NCI-H524 (cell line): ENCODE measurements at regions not wholly inside any gene's neighbourhood (a gene's known extent, or its start where the extent isn't known, plus 50 kb on each side); places are given as distances from the start of the nearest gene placed in this dataset.
A peak's percentile ranks its signal among the peaks of the same experiment; 100 is the strongest.

Source experiments
- DNase-seq, 2 experiments: peaks; one replicate each; lab custom pipeline; 2025; lab: John Stamatoyannopoulos, UW

DNA sequence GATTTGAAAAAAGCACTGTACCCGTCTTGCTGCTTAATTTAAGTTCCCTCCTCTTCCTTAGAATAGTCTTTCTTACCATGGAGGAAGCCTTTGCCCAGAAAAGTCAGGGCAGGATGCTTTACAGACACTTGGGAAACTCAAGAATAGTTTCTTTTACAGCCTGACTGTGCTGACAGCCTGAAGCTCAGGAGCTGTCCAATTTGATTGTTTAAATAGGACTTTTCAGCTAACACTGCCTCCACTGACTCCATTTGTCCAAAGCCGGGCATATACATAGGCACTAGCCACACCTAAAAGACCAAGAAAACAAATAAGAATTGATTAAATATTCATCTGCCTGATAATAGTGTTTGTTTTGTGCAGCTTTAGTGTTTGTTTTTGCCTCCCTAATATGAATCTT is 110.9 kb upstream of the L3MBTL4 start:
- DNase-seq: no peak

DNA sequence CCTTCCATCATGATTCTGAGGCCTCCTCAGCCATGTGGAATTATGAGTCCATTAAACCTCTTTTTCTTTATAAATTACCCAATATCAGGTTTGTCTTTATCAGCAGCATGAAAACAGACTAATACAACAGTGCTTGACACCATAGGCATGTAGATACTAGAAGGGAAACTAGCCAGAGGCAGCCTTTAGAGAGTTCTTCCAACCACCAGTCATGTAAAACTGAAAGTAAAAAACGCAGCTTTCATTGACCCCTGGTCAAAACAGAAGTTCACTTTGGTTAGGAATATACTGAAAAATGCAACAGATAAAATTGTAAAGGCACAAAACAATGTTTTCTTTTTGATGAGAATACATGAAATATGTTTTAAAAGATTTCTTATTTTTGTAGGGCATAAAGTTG is 122.8 kb upstream of the L3MBTL4 start:
- no peak for DNase-seq

DNA sequence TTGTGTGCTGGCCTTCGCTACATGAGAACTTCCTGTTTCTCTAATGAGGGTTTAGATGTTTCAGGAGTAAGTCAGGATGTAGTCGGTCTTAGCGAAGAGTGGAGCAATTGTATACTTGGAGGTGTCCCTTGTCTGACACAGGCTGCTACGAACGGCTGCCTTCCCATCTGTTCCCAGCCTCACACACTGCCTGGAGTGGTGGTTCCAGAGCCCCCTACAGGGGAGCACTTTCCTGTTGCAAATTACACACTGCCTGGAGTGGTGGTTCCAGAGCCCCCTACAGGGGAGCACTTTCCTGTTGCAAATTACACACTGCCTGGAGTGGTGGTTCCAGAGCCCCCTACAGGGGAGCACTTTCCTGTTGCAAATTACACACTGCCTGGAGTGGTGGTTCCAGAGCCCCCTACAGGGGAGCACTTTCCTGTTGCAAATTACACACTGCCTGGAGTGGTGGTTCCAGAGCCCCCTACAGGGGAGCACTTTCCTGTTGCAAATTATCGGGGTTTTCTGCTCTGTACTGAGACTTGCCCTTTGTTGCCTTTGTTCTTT is 126.5 kb upstream of the L3MBTL4 start:
- DNase-seq: peak; percentile 22 to 49

DNA sequence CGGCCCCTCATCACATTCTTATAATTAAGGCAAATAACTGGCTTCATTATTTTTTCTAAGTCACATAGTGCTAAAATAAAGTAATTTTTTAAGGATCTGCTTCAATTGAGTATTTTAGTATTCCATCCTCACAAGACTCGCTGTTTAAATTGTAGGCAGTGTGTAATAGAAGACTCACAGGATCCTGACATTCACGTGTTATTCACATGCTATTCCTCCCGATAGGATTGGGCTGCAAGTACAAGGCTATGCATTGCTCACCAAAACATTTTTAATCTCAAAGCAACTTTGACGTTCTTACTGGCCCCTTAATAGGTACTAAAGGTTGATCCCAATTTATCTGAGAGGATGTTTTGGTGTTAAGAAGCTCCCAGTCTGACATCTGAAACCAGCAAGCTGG is 127.6 kb upstream of the L3MBTL4 start:
- DNase-seq: peak in 1 of 2 experiments; percentile 57

DNA sequence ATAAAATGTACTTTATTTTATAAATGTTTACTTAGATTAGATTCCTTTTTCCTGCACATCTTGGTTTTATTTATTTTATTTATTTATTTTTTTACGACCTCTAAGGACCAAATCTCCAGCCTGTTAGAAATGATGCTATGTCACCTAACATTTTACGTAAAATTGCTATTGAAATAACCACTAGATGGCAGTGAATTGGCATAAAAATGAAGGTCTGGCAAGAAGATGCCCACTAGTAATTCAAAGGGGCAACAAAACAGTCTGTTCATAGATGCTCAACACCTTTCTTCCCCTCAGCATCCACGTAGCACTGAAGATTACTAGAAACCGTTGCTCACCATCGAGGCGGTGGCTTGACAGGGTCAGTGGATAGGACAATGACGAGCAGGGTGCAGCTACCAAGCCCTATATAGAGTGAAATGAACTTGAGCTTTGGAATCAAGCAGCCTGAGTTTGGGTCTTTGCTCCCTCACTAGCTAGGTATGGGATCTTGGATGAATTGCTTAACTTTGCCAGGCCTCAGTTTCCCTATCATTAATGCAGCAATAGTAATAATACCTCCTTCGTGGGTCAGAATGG is 128.7 kb upstream of the L3MBTL4 start:
- DNase-seq: peak in 1 of 2 experiments; percentile 60

DNA sequence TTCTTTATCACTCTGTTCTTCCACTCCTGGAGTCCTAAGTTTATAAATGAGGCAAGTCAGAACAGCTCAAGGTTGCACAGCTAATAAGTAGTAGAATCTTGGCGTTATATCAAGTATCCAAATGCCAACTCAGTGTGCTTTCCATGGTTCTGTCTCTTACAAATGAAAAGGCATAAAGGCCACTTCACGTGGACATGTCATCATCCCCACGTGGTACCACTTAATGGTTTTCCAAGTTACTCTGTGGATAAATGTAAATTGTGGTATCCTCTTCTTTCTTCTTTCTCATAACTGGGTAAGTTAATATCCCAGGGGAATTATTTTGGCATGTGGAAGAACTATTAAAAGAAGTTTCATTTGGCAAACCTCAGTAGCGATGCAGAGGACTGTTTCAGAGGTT is 131.5 kb upstream of the L3MBTL4 start:
- no peak for DNase-seq

DNA sequence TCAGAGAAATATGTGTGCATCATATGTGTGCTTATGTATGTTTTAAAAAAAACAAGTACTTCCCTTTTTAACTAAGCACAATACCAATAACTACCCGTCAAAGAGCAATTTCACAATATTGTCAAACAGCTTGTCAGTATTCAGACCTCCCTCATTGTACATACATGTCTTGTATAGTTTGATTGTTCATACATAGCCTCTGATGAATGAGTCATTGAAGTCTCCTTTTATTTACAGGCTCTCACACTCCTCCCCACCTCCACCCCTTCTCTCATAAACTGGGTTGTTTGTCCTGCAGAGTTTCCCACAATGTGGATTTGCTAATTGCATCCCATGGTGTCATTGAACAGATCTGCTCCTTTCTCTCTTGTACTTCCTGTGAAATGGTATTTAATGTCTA is 132.8 kb upstream of the L3MBTL4 start:
- no peak for DNase-seq

DNA sequence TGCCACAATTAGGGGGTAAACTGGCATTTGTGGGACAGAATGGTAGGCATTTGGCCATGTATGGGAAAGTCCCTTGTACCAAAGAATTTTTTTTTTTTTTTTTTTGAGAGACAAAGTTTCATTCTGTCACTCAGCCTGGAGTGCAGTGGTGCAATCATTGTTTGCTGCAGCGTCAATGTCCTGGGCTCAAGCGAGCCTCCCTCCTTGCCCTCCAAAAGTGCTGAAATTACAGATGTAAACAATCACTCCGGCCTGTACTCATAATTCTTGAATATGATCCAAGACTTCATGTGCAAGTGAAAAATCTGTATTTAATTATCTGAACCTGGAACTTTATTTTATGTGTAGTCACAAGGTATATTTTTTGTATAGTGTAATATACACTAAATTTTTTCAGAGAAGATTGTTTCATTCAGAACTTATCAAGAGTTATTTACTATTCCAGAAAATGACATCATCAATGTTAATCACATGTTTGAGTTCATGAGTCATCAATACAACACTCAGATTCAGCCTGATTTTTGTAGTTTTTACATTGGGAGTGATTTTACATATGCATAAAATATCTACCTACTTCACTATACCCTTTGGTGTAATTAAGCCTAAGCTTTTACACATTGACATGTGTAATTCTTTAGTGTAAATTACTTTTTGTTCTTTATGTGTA is 138.7 kb upstream of the L3MBTL4 start:
- no peak for DNase-seq

DNA sequence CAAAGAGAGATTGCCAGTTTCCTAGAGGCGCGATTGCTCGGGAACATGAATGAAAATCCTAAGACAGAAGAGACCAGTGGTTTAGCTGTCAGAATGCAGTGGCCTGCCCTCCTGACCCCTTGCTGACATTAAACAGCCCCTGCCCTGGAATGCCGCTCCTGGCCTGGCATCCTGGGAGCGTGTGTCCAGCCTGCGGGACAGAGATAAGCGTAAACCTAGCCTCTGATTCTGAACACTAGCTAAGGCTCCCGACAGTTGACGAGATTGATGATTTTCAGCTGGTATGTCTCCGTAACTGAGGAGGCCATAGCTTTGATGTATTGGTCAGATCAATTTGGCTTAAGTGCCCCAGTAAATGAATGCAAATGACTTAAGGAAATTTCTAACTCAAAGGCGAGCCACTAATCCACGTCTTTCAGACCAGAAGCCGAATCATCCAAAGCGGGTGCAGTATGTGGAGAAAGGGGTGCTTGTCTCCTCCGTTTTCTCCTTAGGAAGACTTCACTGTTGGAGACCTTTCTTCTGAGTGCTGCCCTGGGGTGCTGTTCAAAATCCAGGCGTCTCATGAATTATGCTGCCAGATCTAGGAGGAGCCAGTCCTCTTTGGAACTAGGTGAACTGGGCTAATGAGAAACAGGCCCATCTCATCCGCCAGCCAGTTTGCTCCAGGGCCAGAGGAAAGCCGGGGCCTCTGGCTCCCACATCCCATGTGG is 142.5 kb upstream of the L3MBTL4 start:
- no peak for DNase-seq

DNA sequence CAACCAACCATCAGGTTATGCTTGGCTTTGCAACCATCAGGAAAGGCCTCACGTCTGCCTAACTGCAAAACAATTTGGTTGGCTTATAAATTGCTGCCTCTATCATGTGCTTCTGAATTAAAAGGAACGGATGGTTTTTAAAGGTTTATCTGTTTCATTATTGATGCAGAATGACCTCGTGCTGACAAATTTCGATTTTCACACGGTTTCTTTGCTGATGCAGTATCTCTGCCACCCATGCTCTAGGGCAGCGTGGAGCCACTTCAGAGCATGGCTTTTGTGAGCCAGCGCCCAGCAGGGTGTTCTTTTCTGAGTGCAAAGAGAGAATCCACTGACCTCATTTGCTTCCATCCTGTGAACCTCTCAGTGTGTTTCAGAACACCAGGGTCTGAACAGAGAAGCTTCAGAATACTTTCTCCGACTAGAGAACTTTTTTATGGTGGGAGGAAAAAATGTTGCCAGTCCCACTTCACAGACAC is 143.1 kb upstream of the L3MBTL4 start:
- DNase-seq: no peak

DNA sequence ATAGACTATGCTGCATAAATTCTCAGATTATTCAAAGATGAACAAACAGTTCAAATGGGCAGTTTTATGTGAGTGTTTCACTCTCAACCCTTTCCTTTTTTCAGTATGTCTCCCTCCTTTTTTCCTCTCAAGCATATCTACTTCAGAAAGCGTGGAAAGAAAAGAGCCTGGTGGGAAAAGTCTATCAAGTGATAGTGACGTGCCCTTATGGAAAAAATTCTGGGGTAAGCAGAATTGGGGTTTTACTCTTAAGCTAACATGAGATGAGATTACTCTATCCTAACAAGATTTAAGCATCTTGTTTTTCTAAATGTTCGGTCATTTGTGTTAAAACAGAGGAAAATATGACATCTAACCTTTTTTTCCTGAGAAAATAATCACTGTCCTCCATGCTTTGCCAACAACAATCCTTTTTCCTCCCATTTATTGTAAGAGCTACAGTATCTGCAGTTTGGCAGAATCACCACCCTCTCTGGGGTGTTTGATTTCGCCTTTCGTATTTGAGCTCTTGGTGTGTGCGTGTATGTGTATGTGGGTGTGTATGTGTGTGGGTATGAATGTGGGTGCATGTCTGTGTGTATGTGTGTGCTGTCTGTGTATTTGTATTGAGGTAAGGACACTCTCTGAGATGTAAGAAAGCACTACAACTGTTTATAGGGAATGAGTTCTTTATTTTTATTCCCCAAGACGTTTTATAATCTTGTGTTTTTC is 143.9 kb upstream of the L3MBTL4 start:
- DNase-seq: no peak

DNA sequence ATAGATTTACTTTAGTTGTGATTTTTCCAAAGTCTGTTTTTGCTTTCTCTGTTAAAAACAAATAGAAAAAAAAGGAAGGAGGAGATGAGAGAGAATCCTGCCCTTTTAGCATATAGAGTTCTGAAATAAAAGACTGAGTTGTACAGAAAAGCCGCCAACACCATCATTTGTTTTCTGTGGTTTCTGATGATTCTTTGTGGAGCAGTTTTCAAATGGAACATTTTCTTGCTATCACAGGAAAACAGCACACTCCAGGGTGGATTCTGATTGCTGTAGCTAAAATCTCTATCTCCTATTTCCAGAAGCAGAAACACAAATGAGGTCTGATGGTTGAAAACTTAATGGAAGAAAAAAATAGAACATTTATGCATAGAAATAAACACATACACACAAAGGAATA is 144.6 kb upstream of the L3MBTL4 start:
- no peak for DNase-seq

DNA sequence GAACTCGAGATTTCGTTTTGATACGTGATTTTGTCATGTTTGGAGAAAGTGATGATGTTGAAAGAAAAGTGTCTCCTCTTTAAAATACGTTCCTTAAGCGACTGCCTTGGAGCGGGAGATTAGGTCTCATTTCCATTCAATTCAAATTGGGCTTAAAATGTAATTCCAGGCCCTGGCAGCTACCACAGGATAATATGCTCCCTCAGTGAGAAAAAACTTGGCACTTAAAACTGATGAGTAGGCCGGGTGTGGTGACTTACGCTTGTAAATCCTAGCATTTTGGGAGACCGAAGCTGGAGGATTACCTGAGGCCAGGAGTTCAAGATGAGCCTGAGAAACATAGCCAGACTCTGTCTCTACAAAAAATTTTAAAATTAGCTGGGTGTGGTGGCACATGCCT is 146.3 kb upstream of the L3MBTL4 start:
- peak; percentile 16 to 21 for DNase-seq

DNA sequence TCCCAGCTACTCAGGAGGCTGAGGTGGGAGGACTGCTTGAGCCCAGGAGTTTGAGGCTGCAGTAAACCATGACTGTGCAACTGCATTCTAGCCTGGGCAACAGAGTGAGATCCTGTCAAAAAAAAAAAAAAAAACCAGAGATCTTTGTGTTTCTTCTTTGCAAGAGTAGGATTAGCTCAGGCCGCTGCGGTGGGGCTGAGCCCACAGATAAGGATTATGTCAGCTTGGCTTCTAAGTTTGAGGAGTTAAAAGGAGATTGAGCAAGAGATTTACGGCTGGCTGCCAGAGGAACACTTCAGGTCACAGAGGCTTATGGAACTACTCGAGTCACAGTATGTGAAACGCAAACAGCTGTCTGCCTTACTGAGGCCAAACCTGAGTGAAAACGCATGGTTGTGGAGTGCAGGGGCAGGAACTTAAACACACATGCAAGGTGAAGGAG is 146.7 kb upstream of the L3MBTL4 start:
- peak; percentile 96 to 97 for DNase-seq

DNA sequence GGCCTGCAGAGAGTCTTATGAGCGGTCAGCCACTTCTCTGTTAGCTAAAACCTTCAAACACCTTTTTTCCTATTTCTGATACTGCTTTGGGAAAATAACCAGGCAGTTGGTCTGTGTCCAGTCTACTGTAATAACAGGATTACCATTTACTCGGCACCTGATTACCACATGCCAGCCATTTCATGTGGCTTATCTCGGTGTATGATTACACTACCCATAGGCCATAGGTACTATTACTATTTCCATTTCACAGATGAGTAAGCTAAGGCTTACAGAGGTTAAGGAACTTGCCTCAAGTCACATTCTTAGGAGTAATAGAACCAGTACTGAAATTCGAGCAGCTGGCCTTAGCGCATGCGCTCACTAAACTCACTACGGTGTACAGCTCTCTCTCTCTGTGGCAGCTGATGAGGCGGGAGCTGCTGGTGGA is 147.2 kb upstream of the L3MBTL4 start:
- DNase-seq: peak in 1 of 2 experiments; percentile 75

DNA sequence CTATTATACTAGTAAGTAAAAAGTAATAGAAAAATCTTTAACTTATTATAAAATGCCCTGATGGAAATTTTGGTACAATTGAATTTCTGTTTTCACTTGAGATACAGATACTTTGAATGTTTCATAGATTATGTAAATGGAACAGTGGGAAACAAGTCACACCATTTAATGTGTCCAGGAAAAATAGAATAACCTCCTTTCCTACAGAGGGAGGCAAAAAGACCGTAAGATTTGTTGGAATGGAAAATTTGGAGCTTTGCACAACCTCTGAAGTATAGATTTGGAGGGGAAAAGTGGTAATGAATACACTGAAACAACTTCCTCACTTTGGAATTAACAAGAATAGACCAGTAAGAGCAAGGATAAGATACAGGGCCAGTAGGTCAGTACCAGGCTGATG is 149.2 kb upstream of the L3MBTL4 start:
- DNase-seq: no peak

DNA sequence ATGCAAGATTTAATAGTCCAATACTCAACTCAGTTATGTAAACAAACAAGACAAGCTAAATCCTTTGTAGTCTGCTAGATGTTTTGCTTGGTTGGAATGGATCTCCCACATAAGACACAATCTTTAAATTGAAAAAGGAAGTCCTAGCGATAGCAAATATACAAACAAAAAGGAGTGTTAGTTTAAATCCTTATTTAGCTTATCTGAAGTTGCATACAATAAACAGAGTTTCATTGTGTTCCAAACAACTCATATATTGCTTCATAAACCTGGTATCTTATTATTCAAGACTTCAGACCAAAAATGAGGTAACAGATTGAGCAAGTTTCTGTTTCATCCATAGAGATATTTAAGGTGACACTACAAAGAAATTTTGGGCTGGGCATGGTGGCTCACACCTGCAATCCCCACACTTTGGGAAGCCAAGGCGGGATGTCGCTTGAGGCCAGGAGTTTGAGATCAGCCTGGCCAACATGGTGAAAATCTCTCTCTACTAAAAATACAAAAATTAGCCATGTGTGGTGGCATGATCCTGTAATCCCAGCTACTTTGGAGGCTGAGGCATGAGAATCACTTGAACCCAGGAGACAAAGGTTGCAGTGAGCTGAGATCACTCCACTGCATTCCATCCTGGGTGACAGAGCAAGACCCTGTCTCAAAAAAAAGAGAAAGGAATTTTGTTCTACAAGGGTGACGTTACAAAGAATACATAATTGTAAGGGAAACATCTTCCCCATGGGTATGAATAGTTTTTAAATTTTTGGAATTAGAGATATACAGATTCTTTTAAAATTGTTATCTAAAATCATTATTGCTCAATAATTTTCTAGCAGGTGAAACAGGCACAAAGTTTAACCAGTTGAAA is 150.5 kb upstream of the L3MBTL4 start:
- DNase-seq: no peak

DNA sequence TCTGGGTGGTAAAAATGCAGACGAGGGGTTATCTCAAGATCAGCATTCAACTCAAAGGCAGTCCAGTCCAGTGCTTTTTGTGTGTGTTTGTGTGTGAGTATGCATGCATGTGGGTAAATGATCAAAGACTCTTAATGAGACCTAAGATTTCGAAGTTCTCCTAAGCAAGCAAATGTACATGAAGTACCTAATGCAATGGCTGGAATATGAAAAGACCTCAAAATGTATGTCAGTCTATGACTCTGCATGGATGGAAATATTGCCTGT is 151.0 kb upstream of the L3MBTL4 start:
- no peak for DNase-seq

DNA sequence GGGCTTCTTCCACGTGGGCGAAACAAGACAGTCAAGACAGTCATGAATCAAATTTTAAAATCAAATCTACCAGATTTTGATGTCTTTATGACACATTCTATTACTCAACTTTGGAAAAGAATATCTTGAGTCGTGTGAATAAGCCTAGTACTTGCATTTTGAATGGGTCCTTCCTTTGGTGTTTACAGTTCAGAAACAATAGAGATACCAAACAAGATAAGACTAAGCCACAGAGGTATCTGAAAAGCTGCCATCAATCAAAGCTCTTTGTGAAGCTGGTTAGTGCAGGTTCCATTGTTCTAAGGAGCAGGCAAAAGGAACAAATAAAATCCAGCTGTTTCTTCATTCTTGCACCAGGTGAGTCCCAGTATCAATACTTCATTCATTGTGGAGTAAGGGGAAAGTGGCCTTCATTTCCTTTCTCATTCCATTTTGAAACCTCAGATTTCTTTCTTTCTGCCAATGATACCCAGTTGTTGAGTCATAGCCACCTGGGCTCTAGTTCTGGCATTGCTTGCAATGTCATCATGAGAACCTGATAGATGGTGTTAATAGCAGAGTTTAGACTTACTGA is 151.7 kb upstream of the L3MBTL4 start:
- no peak for DNase-seq

DNA sequence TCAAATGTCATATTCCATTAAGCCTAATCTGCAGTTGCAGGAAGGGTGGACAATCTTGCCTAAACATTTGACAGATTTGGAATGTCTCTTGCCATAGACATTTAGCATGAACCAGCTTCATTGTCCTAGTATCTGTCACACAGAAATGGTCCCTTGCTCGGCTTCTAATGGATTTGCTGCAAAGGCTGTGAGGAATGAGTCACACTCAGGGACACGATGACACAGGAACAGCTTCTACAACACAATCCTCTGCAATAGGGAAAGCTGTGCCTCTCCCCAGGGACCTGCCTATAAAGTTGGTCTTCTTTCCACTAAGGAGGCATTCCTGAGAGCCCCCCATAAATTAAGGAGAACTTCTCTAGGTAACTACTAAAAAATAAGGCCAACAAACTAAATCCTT is 155.1 kb upstream of the L3MBTL4 start:
- no peak for DNase-seq

DNA sequence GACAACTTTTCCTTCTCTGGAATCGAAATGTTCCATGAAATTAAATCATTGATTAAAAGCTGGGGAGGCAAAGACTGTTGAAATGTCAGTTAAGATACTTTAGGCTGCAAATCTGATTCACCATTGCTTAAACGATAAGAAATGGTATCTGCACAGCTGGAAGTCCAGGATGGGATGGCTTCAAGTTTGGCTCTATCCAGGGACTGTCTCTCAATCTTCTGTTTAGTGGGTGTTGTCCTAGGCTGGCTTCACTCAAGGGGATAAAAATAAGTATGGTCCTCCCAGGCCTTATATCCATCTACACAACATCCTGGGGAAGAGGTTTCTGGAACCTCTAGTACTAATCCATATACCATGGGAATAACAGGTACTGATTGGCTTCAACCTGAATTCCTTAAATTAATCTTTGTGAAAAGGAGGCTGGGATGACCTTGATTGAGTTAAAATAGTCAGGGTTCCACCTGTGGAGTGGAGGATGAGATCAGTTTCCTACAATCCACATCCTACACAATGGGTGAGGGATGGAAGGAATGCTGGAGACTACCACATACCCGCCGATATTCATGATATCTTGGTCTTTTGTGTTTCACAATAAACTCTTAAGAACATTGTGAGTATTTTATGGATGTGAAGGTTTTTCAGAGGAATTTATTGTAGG is 156.0 kb upstream of the L3MBTL4 start:
- no peak for DNase-seq
